PFSK-1 (cell line): ENCODE measurements at regions not wholly inside any gene's neighbourhood (a gene's known extent, or its start where the extent isn't known, plus 50 kb on each side); places are given as distances from the start of the nearest gene placed in this dataset.

Source experiments
- POLR2AphosphoS5 ChIP-seq: IDR thresholded peaks from 2 replicates; pipeline ENCODE4 v1.6.1; 2012; ENCODE audit warnings: low read depth, mild to moderate bottlenecking, control low read depth, low read length, moderate library complexity
- SIN3A ChIP-seq: IDR thresholded peaks from 2 replicates; pipeline ENCODE4 v1.6.1; 2012; ENCODE audit warnings: mild to moderate bottlenecking, low read length, moderate library complexity, borderline replicate concordance; ENCODE audit not compliant: insufficient read depth
- TAF1 ChIP-seq: IDR thresholded peaks from 2 replicates; pipeline ENCODE4 v1.6.1; 2012; ENCODE audit warnings: low read length, control low read depth, borderline replicate concordance; ENCODE audit not compliant: insufficient read depth
- TF ChIP-seq, protein P1 (sequence below), 2 experiments: IDR thresholded peaks; 2 replicates each; pipeline versions ENCODE4 v1.6.1 to v1.8.0; 2011 to 2012; ENCODE audit warnings: low read depth in 2 of 2, low read length in 2 of 2, control low read depth in 1 of 2, inconsistent platforms in 1 of 2, mild to moderate bottlenecking in 1 of 2, moderate library complexity in 1 of 2; ENCODE audit not compliant: insufficient read depth in 1 of 2

DNA sequence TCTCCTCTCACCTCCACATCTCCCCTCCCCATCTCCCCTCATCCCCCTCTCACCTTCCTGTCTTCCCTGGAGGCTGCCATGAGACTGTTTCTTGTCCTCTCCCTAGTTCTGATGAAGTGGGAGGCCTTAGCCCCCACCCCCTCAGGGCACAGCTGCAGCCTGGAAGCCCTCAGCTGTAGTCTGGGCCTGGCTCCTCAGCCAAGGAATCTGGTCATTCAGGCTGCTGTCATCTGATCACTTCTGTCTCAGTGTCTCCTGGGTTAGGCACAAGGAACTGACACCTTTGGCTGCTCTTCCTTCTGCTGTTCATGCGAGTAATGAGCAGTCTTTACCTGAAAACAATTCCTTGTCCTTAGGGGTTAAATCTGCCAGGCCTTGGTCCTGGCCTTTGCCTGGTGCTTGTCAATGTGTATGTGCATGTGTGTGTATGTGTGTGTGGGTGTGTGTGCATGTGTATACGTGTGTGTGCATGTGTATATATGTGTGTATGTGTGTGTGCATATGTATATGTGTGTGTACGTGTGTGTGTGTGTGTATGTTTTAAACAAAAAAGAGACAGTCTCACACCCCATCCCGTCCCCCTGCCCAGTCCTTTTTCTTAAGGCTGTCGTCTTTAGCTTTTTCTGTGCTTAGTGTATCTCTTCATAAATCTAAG, 153.5 kb upstream of the TMEM72 start:
- TF ChIP-seq SIN3A = no peak
- TF ChIP-seq TAF1 = no peak
- TF ChIP-seq POLR2AphosphoS5 = no peak
- TF ChIP-seq, protein P1, sequence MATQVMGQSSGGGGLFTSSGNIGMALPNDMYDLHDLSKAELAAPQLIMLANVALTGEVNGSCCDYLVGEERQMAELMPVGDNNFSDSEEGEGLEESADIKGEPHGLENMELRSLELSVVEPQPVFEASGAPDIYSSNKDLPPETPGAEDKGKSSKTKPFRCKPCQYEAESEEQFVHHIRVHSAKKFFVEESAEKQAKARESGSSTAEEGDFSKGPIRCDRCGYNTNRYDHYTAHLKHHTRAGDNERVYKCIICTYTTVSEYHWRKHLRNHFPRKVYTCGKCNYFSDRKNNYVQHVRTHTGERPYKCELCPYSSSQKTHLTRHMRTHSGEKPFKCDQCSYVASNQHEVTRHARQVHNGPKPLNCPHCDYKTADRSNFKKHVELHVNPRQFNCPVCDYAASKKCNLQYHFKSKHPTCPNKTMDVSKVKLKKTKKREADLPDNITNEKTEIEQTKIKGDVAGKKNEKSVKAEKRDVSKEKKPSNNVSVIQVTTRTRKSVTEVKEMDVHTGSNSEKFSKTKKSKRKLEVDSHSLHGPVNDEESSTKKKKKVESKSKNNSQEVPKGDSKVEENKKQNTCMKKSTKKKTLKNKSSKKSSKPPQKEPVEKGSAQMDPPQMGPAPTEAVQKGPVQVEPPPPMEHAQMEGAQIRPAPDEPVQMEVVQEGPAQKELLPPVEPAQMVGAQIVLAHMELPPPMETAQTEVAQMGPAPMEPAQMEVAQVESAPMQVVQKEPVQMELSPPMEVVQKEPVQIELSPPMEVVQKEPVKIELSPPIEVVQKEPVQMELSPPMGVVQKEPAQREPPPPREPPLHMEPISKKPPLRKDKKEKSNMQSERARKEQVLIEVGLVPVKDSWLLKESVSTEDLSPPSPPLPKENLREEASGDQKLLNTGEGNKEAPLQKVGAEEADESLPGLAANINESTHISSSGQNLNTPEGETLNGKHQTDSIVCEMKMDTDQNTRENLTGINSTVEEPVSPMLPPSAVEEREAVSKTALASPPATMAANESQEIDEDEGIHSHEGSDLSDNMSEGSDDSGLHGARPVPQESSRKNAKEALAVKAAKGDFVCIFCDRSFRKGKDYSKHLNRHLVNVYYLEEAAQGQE (IDR thresholded peaks at IDR 0.05; ENCODE audit: insufficient read depth in 1 of 2, low read depth in 2 of 2, low read length in 2 of 2) = no peak
